HEK293 (cell line): ENCODE measurements at regions not wholly inside any gene's neighbourhood (a gene's known extent, or its start where the extent isn't known, plus 50 kb on each side); places are given as distances from the start of the nearest gene placed in this dataset.

Experiments used
- CTCF ChIA-PET: fragments of 350-600 bp; formaldehyde crosslinking; extraction: SDS; loops from one replicate; lab custom pipeline; 2021; ENCODE audit warnings: antibody characterized with exemption; lab: Yijun Ruan, JAX
- POLR2A ChIA-PET: fragments of 300-600 bp; formaldehyde crosslinking; extraction: SDS; loops from one replicate; lab custom pipeline; 2020; ENCODE audit warnings: antibody characterized with exemption, inconsistent platforms; lab: Yijun Ruan, JAX
- H3K27ac ChIP-seq: fragments of 200-500 bp; sonication (Bioruptor generic); 2 replicates; pipeline ENCODE4 v1.5.1; 2014; ENCODE audit warnings: low read depth, low read length, control low read depth, inconsistent platforms; ENCODE audit errors: extremely low read depth
- H3K36me3 ChIP-seq, 2 experiments: fragments of 200-500 bp in 1 of 2; sonication (Bioruptor generic) in 1 of 2; 1 replicate in 1 of 2; 2 replicates in 1 of 2; pipeline ENCODE4 v1.5.1; 2014 to 2017; ENCODE audit warnings: inconsistent platforms in 2 of 2, low read length in 2 of 2; ENCODE audit not compliant: control insufficient read depth in 2 of 2, insufficient read depth in 1 of 2
- H3K4me1 ChIP-seq: fragments of 200-500 bp; sonication (Bioruptor generic); 2 replicates; pipeline ENCODE4 v1.5.1; 2014; ENCODE audit warnings: mild to moderate bottlenecking, low read length, inconsistent platforms; ENCODE audit not compliant: control insufficient read depth, insufficient read depth
- H3K4me3 ChIP-seq: 2 replicates; pipeline ENCODE4 v1.5.1; 2011; ENCODE audit warnings: low read depth, mild to moderate bottlenecking, control low read depth, low read length, moderate library complexity
- H3K9me3 ChIP-seq: fragments of 200-500 bp; sonication (Bioruptor generic); 2 replicates; pipeline ENCODE4 v1.5.1; 2014; ENCODE audit warnings: low read depth, low read length, inconsistent platforms; ENCODE audit not compliant: control insufficient read depth, insufficient read depth
- GLI2 ChIP-seq: fragments of 450-650 bp; formaldehyde crosslinking; IDR thresholded peaks from 2 replicates; pipeline ENCODE4; 2017; ENCODE audit warnings: missing biosample characterization, missing genetic modification characterization, low read depth, borderline replicate concordance
- KLF1 ChIP-seq: fragments of 450-650 bp; formaldehyde crosslinking; IDR thresholded peaks from 2 replicates; pipeline ENCODE4 v1.5.1; 2016; ENCODE audit warnings: missing biosample characterization, missing genetic modification characterization
- KLF9 ChIP-seq: fragments of 450-650 bp; formaldehyde crosslinking; IDR thresholded peaks from 2 replicates; pipeline ENCODE4 v1.5.1; 2016; ENCODE audit warnings: missing biosample characterization, missing genetic modification characterization, low read depth
- PBX3 ChIP-seq: sonication (generic); formaldehyde crosslinking; IDR thresholded peaks from 2 replicates; pipeline ENCODE4 v1.8.1; 2022; ENCODE audit warnings: mild to moderate bottlenecking, moderate library complexity, missing genetic modification reagents
- SP2 ChIP-seq: fragments of 450-650 bp; formaldehyde crosslinking; IDR thresholded peaks from 2 replicates; pipeline ENCODE4 v1.5.1; 2016; ENCODE audit warnings: missing biosample characterization, missing genetic modification characterization
- YY2 ChIP-seq: fragments of 450-650 bp; formaldehyde crosslinking; IDR thresholded peaks from 2 replicates; pipeline ENCODE4 v1.5.1; 2016; ENCODE audit warnings: missing biosample characterization, missing genetic modification characterization
- ZIC2 ChIP-seq: fragments of 450-650 bp; formaldehyde crosslinking; IDR thresholded peaks from 2 replicates; pipeline ENCODE4 v1.5.1; 2016; ENCODE audit warnings: missing biosample characterization, missing genetic modification characterization
- ZNF114 ChIP-seq: fragments of 450-650 bp; formaldehyde crosslinking; IDR thresholded peaks from 2 replicates; pipeline ENCODE4 v1.5.0; 2017; ENCODE audit warnings: missing biosample characterization, missing genetic modification characterization
- ZNF23 ChIP-seq: fragments of 450-650 bp; formaldehyde crosslinking; IDR thresholded peaks from 2 replicates; pipeline ENCODE4 v1.5.1; 2016; ENCODE audit warnings: missing biosample characterization, missing genetic modification characterization, borderline replicate concordance
- ZNF311 ChIP-seq: fragments of 450-650 bp; formaldehyde crosslinking; IDR thresholded peaks from 2 replicates; pipeline ENCODE4 v1.5.1; 2017; ENCODE audit warnings: missing biosample characterization, missing genetic modification characterization, borderline replicate concordance
- ZNF324 ChIP-seq: fragments of 450-650 bp; formaldehyde crosslinking; IDR thresholded peaks from 2 replicates; pipeline ENCODE4 v1.5.1; 2016; ENCODE audit warnings: missing biosample characterization, missing genetic modification characterization
- ZNF423 ChIP-seq: fragments of 450-650 bp; formaldehyde crosslinking; IDR thresholded peaks from 2 replicates; pipeline ENCODE4 v1.5.1; 2016; ENCODE audit warnings: missing biosample characterization, missing genetic modification characterization
- ZNF621 ChIP-seq: fragments of 450-650 bp; formaldehyde crosslinking; IDR thresholded peaks from 2 replicates; pipeline ENCODE4 v1.5.1; 2017; ENCODE audit warnings: missing biosample characterization, missing genetic modification characterization
- ZNF670 ChIP-seq: fragments of 450-650 bp; formaldehyde crosslinking; IDR thresholded peaks from 2 replicates; pipeline ENCODE4 v1.5.1; 2016; ENCODE audit warnings: missing biosample characterization, missing genetic modification characterization, low read depth
- ZNF692 ChIP-seq: fragments of 450-650 bp; formaldehyde crosslinking; IDR thresholded peaks from 2 replicates; pipeline ENCODE4 v1.5.1; 2016; ENCODE audit warnings: missing biosample characterization, missing genetic modification characterization
- ZNF776 ChIP-seq: fragments of 450-650 bp; formaldehyde crosslinking; IDR thresholded peaks from 2 replicates; pipeline ENCODE4 v1.5.0; 2017; ENCODE audit warnings: missing biosample characterization, missing genetic modification characterization, borderline replicate concordance
- ZSCAN30 ChIP-seq: fragments of 450-650 bp; IDR thresholded peaks from 2 replicates; pipeline ENCODE4 v1.5.1; 2018; ENCODE audit warnings: missing biosample characterization, mild to moderate bottlenecking, missing genetic modification characterization, moderate library complexity
- TF ChIP-seq, protein P1 (sequence below): fragments of 450-650 bp; formaldehyde crosslinking; IDR thresholded peaks from 2 replicates; pipeline ENCODE4 v1.5.1; 2017; ENCODE audit warnings: missing biosample characterization, missing genetic modification characterization

- no peak overlapping the region for H3K27ac ChIP-seq
- no peak for TF ChIP-seq ZSCAN30
- TF ChIP-seq ZNF776 (tag by site-specific recombination), result no peak
- 0 out of 2 replicates have a peak, but pooled peaks have one; percentile 28 for TF ChIP-seq ZNF114 (tag by site-specific recombination)
- TF ChIP-seq ZNF311 (tag by site-specific recombination), result peak; percentile 68; the same call in 1 of the 2 replicates
- TF ChIP-seq, protein P1, sequence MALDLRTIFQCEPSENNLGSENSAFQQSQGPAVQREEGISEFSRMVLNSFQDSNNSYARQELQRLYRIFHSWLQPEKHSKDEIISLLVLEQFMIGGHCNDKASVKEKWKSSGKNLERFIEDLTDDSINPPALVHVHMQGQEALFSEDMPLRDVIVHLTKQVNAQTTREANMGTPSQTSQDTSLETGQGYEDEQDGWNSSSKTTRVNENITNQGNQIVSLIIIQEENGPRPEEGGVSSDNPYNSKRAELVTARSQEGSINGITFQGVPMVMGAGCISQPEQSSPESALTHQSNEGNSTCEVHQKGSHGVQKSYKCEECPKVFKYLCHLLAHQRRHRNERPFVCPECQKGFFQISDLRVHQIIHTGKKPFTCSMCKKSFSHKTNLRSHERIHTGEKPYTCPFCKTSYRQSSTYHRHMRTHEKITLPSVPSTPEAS (tag by site-specific recombination), result peak; percentile 47; the same call in 1 of the 2 replicates
- TF ChIP-seq ZNF670 (tag by site-specific recombination), result 0 out of 2 replicates have a peak, but pooled peaks have one; percentile 71
- TF ChIP-seq ZNF621 (tag by site-specific recombination), result 0 out of 2 replicates have a peak, but pooled peaks have one; percentile 15
- TF ChIP-seq KLF9 (tag by site-specific recombination), result no peak
- no peaks in the 10 kb centered on the region for H3K4me1 ChIP-seq
- CTCF ChIA-PET, result no interaction called here
- no peaks in the 10 kb centered on the region for H3K9me3 ChIP-seq
- POLR2A ChIA-PET, result no interaction called here
- no peak overlapping the region for H3K4me3 ChIP-seq
- no peaks in the 10 kb centered on the region for H3K36me3 ChIP-seq
Measured at GRCh38 chr17:79521225-79521624, 89.6 kb downstream of the RBFOX3 start.

DNA sequence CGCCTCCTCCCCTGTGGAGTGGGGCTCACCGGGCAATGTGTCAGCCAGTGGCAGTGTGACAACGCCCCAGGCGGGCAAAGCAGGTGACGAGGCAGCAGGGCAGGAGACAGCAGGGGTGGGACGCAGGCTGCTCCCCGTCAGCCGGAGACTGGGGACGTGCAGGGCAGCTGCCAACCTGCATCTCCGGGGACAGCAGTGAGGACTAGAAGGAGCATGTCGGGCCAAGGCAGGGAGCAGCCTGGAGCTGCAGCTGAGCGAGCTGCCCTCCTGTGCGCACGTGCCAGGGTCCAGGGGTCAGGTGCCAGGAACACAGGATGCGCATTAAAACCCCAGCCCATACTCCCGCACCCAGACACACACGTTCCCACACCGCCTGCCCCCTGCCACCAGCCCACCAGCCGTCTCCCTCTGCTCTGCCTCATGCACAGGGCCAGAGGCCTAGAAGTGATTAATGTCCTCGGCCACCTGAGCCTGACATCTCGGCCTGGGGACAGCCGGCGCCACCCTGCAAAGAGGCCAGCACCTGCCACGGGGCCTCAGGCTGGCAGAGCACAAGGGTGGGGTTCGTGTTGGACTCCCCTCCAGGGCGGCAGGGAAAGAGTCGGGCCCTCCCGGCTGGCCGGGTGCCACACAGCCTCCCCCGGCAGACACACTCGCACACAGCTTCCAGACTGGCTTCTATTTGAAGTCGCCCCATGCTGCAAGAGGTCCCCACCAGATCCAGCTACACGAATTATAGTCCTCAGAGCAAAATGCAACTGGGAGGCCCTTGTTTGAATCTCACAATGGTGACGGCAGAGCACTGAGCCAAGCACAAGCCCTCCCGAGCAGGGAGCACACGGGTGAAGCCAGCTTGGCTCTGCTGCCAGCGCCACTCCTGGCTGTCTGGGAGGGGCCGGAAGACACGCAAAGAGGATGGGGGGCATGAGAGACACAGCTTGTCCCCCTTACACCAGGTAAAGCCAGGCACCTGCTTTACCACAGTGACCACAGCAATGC is 90.4 kb downstream of the RBFOX3 start:
- H3K4me3 ChIP-seq, result no peak overlapping the region
- H3K4me1 ChIP-seq, result no peaks in the 10 kb centered on the region
- H3K9me3 ChIP-seq, result no peaks in the 10 kb centered on the region
- POLR2A ChIA-PET, result no interaction called here
- no peak overlapping the region for H3K27ac ChIP-seq
- no peaks in the 10 kb centered on the region for H3K36me3 ChIP-seq
- CTCF ChIA-PET, result interaction anchor here (0.5 to 0.6 kb wide), 2 partner anchors 67 to 1892 kb away, joined by 3 to 4 read pairs; no protein-coding TSS in a partner anchor
- no peak for TF ChIP-seq ZNF324 (tag by site-specific recombination)
- no peak for TF ChIP-seq YY2 (tag by site-specific recombination)
- no peak for TF ChIP-seq GLI2 (tag by site-specific recombination)
- TF ChIP-seq ZIC2 (tag by site-specific recombination), result peak; percentile 62
- TF ChIP-seq KLF1, result 0 out of 2 replicates have a peak, but pooled peaks have one; percentile 9
- no peak for TF ChIP-seq ZNF423
- TF ChIP-seq ZNF692 (tag by site-specific recombination), result no peak
- no peak for TF ChIP-seq ZNF23 (tag by site-specific recombination)
- TF ChIP-seq PBX3 (CRISPR knock-in tag), result no peak
- no peak for TF ChIP-seq SP2 (tag by site-specific recombination)
